ENCODE measurements at regions not wholly inside any gene's neighbourhood (a gene's known extent, or its start where the extent isn't known, plus 50 kb on each side); places are given as distances from the start of the nearest gene placed in this dataset.

GRCh38 chr1:234972411-234973191, 156.0 kb downstream of the TOMM20 start:
- DNase-seq = peak; percentile 56

DNA sequence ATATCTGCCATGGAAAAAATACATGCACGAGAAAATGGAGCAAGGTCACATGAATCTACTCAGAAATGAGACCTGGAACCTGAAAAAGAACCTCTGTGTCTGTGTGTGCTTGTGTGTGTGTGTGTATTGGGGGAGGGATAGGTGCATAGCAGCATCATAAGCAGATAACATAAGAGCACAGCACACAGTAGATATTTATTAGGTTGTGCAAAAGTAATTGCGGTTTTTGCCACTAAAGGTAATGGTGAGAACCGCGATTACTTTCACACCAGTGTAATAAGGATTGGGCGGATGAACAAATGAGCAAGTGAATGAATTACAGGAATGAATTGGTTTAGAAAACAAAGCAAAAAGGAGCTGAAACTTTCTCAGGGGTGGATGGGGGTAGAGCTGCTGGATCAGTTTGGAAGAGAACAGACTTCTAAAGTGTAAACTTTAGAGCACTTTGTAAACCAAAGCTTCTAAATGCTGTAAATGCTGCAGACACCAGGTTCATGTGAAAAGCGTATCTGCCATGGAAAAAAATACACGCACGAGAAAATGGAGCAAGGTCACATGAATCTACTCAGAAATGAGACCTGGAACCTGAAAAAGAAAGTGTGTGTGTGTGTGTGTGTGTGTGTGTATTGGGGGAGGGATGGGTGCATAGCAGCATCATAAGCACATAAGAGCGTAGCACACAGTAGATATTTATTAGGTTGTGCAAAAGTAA, 156.9 kb downstream of the TOMM20 start:
- peak; percentile 46 for DNase-seq

DNA sequence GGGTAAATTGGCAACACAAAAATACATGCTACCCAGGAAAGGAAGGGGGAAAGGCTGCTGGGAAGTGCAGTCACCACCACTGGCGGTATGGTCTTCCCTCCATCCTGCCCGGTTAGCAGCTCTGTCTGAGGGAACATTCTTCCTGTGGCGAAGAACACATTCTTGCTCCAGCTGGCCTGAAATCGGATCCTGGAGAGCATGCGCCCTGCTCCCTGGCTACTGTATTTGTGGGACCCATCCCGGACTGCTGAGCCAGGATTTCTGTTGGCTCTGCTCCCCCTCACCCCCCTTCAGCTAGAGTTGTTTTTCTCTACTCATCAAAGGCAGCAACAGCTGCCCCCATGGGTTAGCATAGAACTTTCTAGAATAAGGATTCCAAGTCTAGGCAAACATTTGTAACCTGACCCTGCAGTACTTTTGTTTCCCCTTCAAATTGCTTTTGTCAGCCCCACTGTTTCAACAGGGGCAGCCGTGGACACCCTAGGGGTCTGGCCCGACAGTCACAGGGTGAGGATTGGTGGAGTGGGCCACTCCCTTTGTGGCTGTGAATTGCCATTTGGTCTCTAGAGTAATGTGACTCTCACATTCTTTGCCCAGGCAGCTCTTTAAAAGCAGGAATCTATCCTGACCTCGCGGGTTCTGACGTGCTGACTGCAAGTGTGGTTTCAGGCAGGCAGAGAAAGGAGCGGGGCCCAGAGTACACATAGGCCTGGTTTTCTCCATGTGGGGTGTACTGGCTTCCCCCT, 157.7 kb downstream of the TOMM20 start:
- peak; percentile 62 for DNase-seq

DNA sequence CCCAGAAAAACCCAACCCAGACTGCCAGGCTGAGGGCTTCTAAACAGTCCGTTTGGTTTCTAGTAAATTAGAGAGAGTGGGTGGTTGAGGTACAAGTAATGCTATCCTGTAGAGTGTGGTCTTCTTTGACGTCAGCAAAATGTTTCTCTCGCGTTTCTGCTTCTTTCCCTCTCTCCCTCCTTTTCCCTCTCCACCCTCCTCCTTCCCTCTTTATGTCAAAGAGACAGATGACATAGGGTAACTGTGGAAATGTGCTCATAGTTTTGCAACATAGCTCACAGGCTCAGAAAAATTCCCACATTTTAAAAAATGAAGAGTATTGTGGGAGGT, 158.3 kb downstream of the TOMM20 start:
- no peak for DNase-seq

- peak; percentile 37 for DNase-seq
Observed at GRCh38 chr1:234969581-234970400, 158.8 kb downstream of the TOMM20 start.

GRCh38 chr1:234969011-234969441, 159.6 kb downstream of the TOMM20 start:
- DNase-seq = peak; percentile 38

- peak; percentile 41 for DNase-seq
Observed at GRCh38 chr1:234968451-234968850, 160.2 kb downstream of the TOMM20 start.

GRCh38 chr1:234967121-234967520, 161.5 kb downstream of the TOMM20 start:
- DNase-seq = peak; percentile 44

- DNase-seq = no peak
Observed at GRCh38 chr1:234965111-234965510, 163.5 kb downstream of the TOMM20 start.

- DNase-seq = no peak
Observed at GRCh38 chr1:234963904-234964702, 164.5 kb downstream of the TOMM20 start.

GRCh38 chr1:234963180-234963903, 165.3 kb downstream of the TOMM20 start:
- peak; percentile 89 for DNase-seq

DNA sequence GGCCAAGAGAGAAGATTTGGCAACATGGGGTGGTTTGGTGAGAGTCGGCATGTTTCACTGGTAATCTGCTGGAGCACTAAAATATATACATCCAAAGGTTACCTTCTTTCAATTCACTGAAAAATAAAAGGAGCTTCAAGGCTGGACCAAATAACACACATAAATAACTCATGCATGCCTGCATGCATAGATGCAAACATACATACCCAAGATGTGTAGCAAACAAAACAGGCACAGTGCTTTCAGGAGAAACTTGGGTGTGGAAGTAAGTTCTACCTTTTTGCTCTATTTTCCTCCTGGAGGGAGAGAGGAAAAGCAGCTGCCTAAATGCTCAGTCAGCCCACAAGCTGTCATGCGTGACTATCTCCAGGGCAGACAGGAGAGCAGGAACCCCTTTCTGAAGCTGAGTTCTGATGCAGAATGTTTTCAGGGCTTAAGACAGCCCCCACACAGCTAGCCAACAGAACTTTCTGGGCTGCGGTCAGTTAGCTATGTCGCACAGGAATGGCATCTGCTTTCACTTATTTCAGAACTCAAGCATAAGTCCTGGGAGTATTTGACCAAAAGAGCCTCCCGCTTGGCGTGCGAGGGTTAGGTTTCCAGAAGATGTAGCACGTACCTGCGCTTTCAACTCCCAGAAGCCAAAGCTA, 166.2 kb downstream of the TOMM20 start:
- DNase-seq = peak; percentile 71

DNA sequence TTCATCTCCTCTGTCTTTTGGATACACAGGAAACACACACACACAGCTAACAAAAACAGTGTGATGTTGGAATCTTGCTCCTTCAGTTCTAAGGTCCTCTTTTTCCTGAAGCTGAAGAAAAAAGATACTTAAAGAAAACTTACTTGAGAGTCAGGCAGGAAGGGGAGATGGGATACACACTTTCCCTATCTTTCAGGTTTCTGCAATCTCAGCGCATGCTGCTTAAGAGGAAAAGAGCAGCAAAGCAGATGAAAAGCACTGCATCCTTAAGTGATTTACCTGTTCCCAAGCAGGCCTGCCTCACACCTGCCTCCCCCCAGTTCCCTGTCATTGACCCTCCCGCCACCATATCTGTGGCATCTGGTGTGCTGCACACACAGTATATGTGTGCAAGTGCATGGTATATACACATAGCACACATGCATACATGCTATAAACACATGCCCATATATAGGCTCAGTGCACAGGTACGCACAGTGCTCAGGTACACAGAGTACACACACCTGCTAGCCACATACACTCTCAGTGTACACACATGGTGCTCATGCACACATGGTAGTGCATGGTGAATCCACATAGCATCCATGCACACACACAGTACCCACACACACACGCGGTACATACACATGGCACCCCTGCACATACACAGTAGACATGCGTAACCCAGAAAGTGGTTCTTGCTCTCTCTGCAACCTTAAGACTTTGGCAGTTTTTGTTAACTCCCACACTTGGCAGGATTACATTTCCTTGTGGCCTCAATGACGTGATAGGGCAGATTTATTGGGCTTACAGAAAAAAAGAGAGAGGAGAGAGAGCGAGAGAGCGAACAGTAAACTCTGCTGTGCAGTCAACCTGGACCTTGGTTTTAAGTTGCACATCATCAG, 166.9 kb downstream of the TOMM20 start:
- DNase-seq = peak; percentile 61

DNA sequence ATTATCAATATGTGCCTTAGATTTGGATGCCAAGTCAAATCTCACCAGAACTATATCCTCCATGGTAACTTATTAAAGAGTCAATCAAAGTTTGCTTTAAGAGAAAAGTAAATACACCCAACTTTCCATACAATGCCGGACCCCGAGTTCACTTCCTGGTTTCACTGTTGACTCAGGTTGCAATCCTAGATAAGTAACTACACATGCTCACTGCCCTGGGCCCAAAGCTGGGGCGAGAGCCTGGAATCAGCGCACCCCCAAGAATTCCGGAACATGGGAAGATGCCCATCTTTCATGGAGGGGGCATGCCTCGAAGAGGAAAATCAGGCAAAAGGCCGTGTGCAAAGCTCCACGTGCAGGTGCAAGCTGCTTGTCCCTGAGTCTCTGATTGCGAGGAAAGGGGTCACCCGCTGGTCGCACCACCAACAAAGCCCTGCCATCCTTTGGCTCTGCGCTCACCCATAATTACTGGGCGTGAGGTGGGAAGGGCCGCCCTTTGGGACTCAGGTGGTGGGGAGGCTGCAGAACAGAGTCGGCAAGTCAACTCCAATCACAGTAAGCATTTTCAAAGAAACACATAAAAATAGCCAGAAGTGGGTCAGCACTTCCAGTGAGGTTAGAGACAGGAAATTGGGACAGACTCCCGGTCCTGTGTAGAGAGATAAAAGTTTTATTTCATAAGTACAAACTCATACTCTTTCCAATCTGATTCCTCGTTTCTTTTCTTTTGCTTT, 167.7 kb downstream of the TOMM20 start:
- peak; percentile 55 for DNase-seq

GRCh38 chr1:234958706-234959657, 169.7 kb downstream of the TOMM20 start:
- DNase-seq = peak; percentile 57

DNA sequence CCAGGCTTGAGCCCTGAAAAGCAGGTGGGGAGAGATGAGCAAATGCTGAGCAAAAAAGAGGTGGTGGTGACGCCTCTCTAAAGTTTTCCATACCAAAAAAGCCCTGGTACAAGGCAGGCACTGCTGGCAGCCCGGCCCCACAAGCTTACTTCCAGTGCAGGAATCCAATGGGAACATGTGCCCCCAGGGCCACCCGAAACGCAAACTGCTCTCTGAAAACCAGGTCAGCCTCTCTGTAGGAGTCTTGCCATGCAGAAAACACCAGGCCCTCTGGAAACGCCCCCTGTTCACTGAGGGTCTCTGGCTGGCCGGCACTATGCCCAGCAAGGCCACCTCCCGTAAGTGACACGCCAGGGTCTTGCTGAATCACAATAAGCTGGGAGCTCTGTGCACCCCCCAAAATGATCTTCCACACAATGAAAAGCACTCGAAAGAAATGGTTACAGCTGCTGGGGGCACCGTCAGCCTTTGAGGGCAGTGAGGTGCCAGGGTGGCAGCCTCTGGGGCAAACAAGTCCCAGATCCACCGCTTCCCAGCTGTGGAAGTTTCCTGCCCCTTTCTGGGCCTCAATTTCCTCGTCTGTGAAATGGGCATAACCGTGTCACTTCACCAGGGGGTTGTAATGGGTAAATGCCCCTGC, 170.5 kb downstream of the TOMM20 start:
- no peak for DNase-seq
